ENCODE measurements at regions not wholly inside any gene's neighbourhood (a gene's known extent, or its start where the extent isn't known, plus 50 kb on each side); places are given as distances from the start of the nearest gene placed in this dataset.
A peak's percentile ranks its signal among the peaks of the same experiment; 100 is the strongest.
"Not testable (repeated sequence)": the region's sequence is repeated elsewhere in the genome, so short reads cannot be mapped to it uniquely, and the experiment has no call there.

DNA sequence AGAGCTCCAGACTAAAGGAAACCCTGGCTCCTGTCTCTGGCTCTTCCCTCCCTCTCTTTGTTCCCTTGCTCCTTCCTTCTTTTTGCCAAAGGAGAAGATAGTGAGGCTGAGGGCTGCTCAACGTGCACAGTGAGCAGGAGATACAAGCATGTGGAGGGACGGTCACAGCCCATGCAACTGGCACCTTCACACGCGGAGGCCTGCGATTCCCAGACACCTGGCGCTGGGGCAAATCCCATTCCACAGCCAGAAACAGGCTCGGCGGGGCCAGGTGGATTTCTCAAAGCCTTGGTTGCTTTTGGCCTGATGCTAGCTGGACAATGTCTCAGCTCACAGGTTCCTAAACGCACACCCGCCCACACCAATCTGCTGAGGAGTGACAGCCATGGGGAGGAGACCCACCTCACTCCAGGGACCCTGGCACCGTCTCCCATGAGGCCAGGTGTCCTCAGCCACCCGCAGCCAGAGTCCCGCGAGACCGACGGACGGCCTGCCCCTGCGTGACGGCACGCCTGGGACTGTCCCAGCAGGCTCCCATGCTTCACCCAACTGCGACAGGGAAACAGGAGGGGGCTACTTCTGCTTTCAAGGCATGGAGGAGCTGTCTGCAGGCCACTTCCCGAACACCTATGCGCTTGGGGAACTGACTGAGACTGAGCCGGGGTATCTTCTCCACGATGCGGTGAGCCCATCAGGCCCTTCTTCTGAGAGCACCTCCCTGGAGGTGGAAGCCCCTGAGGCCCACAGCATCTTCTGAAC is 56.2 kb upstream of the SPN start:
- H3K27me3 ChIP-seq; ATAC-seq (ENCODE audit: low FRiP score in 2 of 2); H3K4me3 ChIP-seq; H3K36me3 ChIP-seq; H3K9me3 ChIP-seq; H3K27ac ChIP-seq: not testable (repeated sequence)
- peak in 1 of 2 donors; percentile 37 for DNase-seq
- peaks cover 0 to 16% (median 0%) of the 10 kb centered on the region in 4 donors for H3K4me1 ChIP-seq
- 82 to 91% methylated on average over 6 to 18 of the region's 26 CpGs for WGBS, 2 donors

- not testable (repeated sequence) for H3K27ac ChIP-seq; H3K36me3 ChIP-seq; H3K27me3 ChIP-seq; H3K9me3 ChIP-seq; ATAC-seq (ENCODE audit: low FRiP score in 2 of 2); H3K4me3 ChIP-seq
- peaks cover 0 to 20% (median 0%) of the 10 kb centered on the region in 4 donors for H3K4me1 ChIP-seq
- DNase-seq: peak in 1 of 2 donors; percentile 17
- WGBS, 2 donors: 83 to 91% methylated on average over 10 to 11 of the region's 11 CpGs
These were observed 55.6 kb upstream of the SPN start for GRCh38 chr16:29607428-29607823.

GRCh38 chr16:29612381-29613306 is 50.4 kb upstream of the SPN start:
- DNase-seq (peak in 1 of 2 donors; percentile 88), ATAC-seq (ENCODE audit: low FRiP score in 2 of 2) (peak; percentile 62 to 66)
- Histone ChIP-seq H3K4me1 (peaks cover 0 to 27% (median 7%) of the 10 kb centered on the region in 4 donors), H3K4me3 (peak overlapping the region; percentile 29 to 75 (median 64)), H3K27ac (peak overlapping the region in 3 of 4 donors; percentile 45 to 71 (median 49))
- not testable (repeated sequence) for H3K27me3 ChIP-seq, H3K36me3 ChIP-seq, H3K9me3 ChIP-seq
- WGBS, 2 donors: 3 to 12% methylated on average over 9 to 28 of the region's 48 CpGs

Small RNA genes in the stretch of these regions (small RNA-seq; reads per million reads assigned to genes)
- gene MIR3680-2: 0 reads per million in 4 donors

All from upper lobe of left lung (tissue), 6 donors.